ENCODE measurements at regions not wholly inside any gene's neighbourhood (a gene's known extent, or its start where the extent isn't known, plus 50 kb on each side); places are given as distances from the start of the nearest gene placed in this dataset.

DNA sequence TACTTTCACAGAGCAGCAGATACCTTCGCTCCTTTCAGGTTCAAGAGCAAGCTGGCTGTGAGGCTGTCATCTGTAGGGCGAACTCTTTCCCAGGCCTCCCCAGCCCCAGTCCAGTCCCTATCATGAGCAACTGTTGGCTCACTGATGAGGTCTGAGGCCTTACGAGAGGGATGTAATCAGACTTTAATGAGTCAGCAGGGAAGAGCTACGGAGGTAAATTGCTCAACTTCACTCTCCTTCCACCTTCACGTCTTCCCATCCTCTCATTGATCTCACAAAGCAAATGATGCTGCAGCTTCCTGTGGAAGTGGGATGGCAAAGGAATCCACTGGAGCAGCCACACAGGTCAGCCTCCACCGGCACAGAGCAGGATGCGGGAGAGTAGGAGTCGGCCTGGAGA lies 130.7 kb upstream of the TBCA start:
- no peaks in the 10 kb centered on the region for H3K27me3 ChIP-seq (ENCODE audit: control insufficient read depth, insufficient read depth, low read length)
- no peak for FAIRE-seq
- no peaks in the 10 kb centered on the region for H3K36me3 ChIP-seq (ENCODE audit: control insufficient read depth in 2 of 3, insufficient read depth in 3 of 3, low read length in 3 of 3)
- intact Hi-C loops (cut with DNase I): no loop called here
- no peaks in the 10 kb centered on the region for H3K9me3 ChIP-seq (ENCODE audit: control insufficient read depth in 2 of 3, insufficient read depth in 1 of 3, low read length in 3 of 3)
- H3K9ac ChIP-seq (ENCODE audit: low read length in 3 of 3): no peak overlapping the region
- H3K27ac ChIP-seq (ENCODE audit: low read depth in 2 of 2, low read length in 2 of 2): no peak overlapping the region
- TF ChIP-seq CTCF (IDR thresholded peaks at IDR 0.05; ENCODE audit: borderline replicate concordance, extremely low read depth, insufficient read depth): no peak
- H3K4me3 ChIP-seq (ENCODE audit: low read length in 3 of 3): no peak overlapping the region
- H3K4me1 ChIP-seq (ENCODE audit: control insufficient read depth in 2 of 3, insufficient read depth in 2 of 3, low read depth in 1 of 3, low read length in 3 of 3): no peaks in the 10 kb centered on the region
- DNase-seq: no peak

DNA sequence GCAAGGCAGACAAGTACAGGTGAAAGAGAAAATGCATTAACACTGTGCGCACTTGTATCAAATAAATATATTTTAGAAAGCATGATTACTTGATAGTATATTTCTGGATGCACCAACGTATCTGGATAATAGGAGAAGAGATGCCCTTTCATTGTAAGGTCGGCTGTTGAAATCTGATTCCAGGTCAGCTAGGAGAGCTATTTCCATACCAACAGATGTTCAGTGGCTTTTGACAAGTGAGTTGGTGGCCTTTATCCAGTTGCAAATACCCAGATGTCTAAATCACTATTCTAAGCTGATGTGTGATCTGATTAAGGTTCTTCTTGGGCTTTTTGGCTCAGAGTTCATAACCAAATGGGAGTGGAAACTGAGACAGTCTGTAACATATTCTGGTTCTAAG lies 128.2 kb upstream of the TBCA start:
- FAIRE-seq (no peak), DNase-seq (no peak)
- no peaks in the 10 kb centered on the region for H3K4me1 ChIP-seq (ENCODE audit: control insufficient read depth in 2 of 3, insufficient read depth in 2 of 3, low read depth in 1 of 3, low read length in 3 of 3)
- H3K27ac ChIP-seq (ENCODE audit: low read depth in 2 of 2, low read length in 2 of 2): no peak overlapping the region
- no peak for TF ChIP-seq CTCF (IDR thresholded peaks at IDR 0.05; ENCODE audit: borderline replicate concordance, extremely low read depth, insufficient read depth)
- no peaks in the 10 kb centered on the region for H3K36me3 ChIP-seq (ENCODE audit: control insufficient read depth in 2 of 3, insufficient read depth in 3 of 3, low read length in 3 of 3)
- no peak overlapping the region for H3K9ac ChIP-seq (ENCODE audit: low read length in 3 of 3)
- no peaks in the 10 kb centered on the region for H3K27me3 ChIP-seq (ENCODE audit: control insufficient read depth, insufficient read depth, low read length)
- H3K9me3 ChIP-seq (ENCODE audit: control insufficient read depth in 2 of 3, insufficient read depth in 1 of 3, low read length in 3 of 3): no peaks in the 10 kb centered on the region
- intact Hi-C loops (cut with DNase I): no loop called here
- no peak overlapping the region for H3K4me3 ChIP-seq (ENCODE audit: low read length in 3 of 3)

GRCh38 chr5:77900691-77901090 lies 124.6 kb upstream of the TBCA start:
- Histone ChIP-seq H3K36me3 (ENCODE audit: control insufficient read depth in 2 of 3, insufficient read depth in 3 of 3, low read length in 3 of 3) (no peaks in the 10 kb centered on the region), H3K9ac (ENCODE audit: low read length in 3 of 3) (no peak overlapping the region), H3K4me3 (ENCODE audit: low read length in 3 of 3) (no peak overlapping the region), H3K27me3 (ENCODE audit: control insufficient read depth, insufficient read depth, low read length) (no peaks in the 10 kb centered on the region), H3K9me3 (ENCODE audit: control insufficient read depth in 2 of 3, insufficient read depth in 1 of 3, low read length in 3 of 3) (no peaks in the 10 kb centered on the region), H3K4me1 (ENCODE audit: control insufficient read depth in 2 of 3, insufficient read depth in 2 of 3, low read depth in 1 of 3, low read length in 3 of 3) (no peaks in the 10 kb centered on the region), H3K27ac (ENCODE audit: low read depth in 2 of 2, low read length in 2 of 2) (no peak overlapping the region)
- intact Hi-C loops (cut with DNase I): no loop called here
- FAIRE-seq (no peak), DNase-seq (no peak)
- no peak for TF ChIP-seq CTCF (IDR thresholded peaks at IDR 0.05; ENCODE audit: borderline replicate concordance, extremely low read depth, insufficient read depth)

DNA sequence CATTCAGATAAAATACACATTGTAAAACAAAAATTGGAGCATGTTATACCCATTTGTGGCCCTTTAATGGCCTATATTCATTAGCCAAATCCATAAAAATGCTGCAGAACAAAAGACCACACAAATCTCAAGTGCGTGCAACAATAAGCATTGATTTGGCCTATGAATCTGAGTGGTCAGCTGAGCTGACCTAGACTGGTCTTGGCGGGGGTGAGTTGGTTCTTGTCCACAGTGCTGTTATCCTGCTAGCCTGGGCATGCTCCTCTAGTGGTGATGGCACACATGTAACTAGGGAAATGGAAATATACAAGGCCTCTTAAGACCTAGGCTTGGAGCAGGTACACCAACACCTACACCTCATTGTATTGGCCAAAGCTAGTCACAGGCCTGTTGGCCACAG lies 122.2 kb upstream of the TBCA start:
- intact Hi-C loops (cut with DNase I): no loop called here
- no peak for TF ChIP-seq CTCF (IDR thresholded peaks at IDR 0.05; ENCODE audit: borderline replicate concordance, extremely low read depth, insufficient read depth)
- no peak for FAIRE-seq
- no peak overlapping the region for H3K4me3 ChIP-seq (ENCODE audit: low read length in 3 of 3)
- no peak for DNase-seq
- H3K27ac ChIP-seq (ENCODE audit: low read depth in 2 of 2, low read length in 2 of 2): no peak overlapping the region
- no peak overlapping the region for H3K9ac ChIP-seq (ENCODE audit: low read length in 3 of 3)
- H3K9me3 ChIP-seq (ENCODE audit: control insufficient read depth in 2 of 3, insufficient read depth in 1 of 3, low read length in 3 of 3): no peaks in the 10 kb centered on the region
- no peaks in the 10 kb centered on the region for H3K4me1 ChIP-seq (ENCODE audit: control insufficient read depth in 2 of 3, insufficient read depth in 2 of 3, low read depth in 1 of 3, low read length in 3 of 3)
- H3K36me3 ChIP-seq (ENCODE audit: control insufficient read depth in 2 of 3, insufficient read depth in 3 of 3, low read length in 3 of 3): no peaks in the 10 kb centered on the region
- H3K27me3 ChIP-seq (ENCODE audit: control insufficient read depth, insufficient read depth, low read length): no peaks in the 10 kb centered on the region

All from kidney (tissue), 13 donors.